ENCODE measurements at regions not wholly inside any gene's neighbourhood (a gene's known extent, or its start where the extent isn't known, plus 50 kb on each side); places are given as distances from the start of the nearest gene placed in this dataset.
A peak's percentile ranks its signal among the peaks of the same experiment; 100 is the strongest.

DNA sequence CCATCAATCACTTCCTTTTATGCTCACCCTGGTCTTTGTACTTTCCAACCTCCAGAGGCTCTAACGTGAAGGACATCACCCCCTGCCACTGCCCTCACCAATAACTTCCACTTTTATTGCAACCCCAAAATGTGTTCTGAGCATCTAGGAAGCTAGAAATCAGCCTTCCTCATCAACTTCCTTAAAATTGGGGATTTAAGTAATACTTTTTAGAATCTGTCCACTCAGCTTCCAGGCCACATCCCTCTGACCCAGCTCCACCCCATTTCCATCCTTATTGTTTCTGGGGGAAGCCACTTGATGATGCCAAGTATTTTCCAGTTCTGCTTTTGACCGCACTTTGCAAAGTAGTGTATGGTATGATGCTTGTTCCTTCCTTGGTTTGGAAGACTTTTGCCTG, 73.5 kb upstream of the XCR1 start:
- Histone ChIP-seq H3K27me3 (replicated peaks in 1 of 2; ENCODE audit: control insufficient read depth in 2 of 2, extremely low read depth in 1 of 2, insufficient read depth in 2 of 2, low read length in 1 of 2) (no peaks in the 10 kb centered on the region), H3K4me3 (ENCODE audit: control insufficient read depth in 1 of 2, extremely low read depth in 1 of 2, low read length in 1 of 2) (no peak overlapping the region), H3K4me1 (ENCODE audit: control insufficient read depth in 1 of 2, extremely low read depth in 1 of 2, insufficient read depth in 2 of 2, low read length in 2 of 2) (peaks cover 16 to 50% of the 10 kb centered on the region in 2 experiments), H3K9me3 (no peaks in the 10 kb centered on the region), H3K36me3 (ENCODE audit: control insufficient read depth in 2 of 2, extremely low read depth in 1 of 2, insufficient read depth in 1 of 2, low read length in 1 of 2) (peaks cover 0 to 3% of the 10 kb centered on the region in 2 donors), H3K27ac (ENCODE audit: low read length) (no peak overlapping the region)
- CTCF ChIA-PET, result interaction anchor here in 1 of 2 donors (2.7 kb wide), 1 partner anchor 268 kb away, joined by 10 read pairs; no protein-coding TSS in a partner anchor
- no peaks in the 10 kb centered on the region for H3K36me3 Mint-ChIP-seq
- H3K9me3 Mint-ChIP-seq, result peaks cover 6 to 9% (median 7%) of the 10 kb centered on the region in 3 donors
- DNase-seq, result peak in 1 of 35 experiments; percentile 23
- no CpG with 5 or more reads among the region's 2 CpGs for WGBS (ENCODE audit: insufficient coverage)
- no peaks in the 10 kb centered on the region for H3K27me3 Mint-ChIP-seq
- no peak overlapping the region for H3K27ac Mint-ChIP-seq
- ATAC-seq (replicated peaks in 1 of 4), result no peak
- H3K4me3 Mint-ChIP-seq, result no peak overlapping the region
- H3K4me1 Mint-ChIP-seq, result peaks cover 39 to 61% (median 44%) of the 10 kb centered on the region in 3 donors
- POLR2A ChIA-PET, result interaction anchor here in 1 of 2 donors (0.6 kb wide), 1 partner anchor 1625 kb away, joined by 7 read pairs; no protein-coding TSS in a partner anchor

DNA sequence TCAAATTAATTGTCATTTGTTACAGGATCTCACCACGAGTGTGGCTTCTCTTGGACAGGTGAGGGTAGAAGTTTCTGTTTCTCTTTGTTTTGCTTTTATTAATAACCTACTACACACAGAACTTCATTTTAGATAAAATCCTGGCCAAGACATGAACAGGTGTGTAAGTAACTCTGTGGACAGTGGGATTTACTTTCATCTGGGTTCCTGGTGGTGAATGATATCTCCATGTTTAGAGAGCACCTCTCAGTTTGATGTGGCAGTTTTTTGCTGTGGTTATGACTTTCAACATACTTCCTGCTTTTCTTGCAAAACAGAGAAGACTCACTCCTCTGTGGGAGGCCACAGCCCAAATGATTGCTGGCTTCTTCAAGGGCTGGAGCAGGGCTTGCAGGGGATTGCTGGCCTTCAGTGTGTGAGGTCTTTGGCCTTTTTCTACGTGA, 71.1 kb upstream of the XCR1 start:
- Mint-ChIP-seq H3K4me3 (peak overlapping the region; percentile 7 to 69 (median 46)), H3K27ac (peak overlapping the region; percentile 94 to 97), H3K27me3 (peaks cover 0 to 3% of the 10 kb centered on the region in 2 donors), H3K36me3 (no peaks in the 10 kb centered on the region), H3K4me1 (peaks cover 32 to 59% (median 38%) of the 10 kb centered on the region in 3 donors), H3K9me3 (peaks cover 6 to 9% (median 7%) of the 10 kb centered on the region in 3 donors)
- H3K4me1 ChIP-seq (ENCODE audit: control insufficient read depth in 1 of 2, extremely low read depth in 1 of 2, insufficient read depth in 2 of 2, low read length in 2 of 2), result peaks cover 16 to 36% of the 10 kb centered on the region in 2 experiments
- POLR2A ChIA-PET, result interaction anchor here in 1 of 2 donors (0.7 kb wide), 1 partner anchor 454 kb away, joined by 4 read pairs; no protein-coding TSS in a partner anchor
- WGBS (ENCODE audit: insufficient coverage), result no CpG with 5 or more reads among the region's 2 CpGs
- peak overlapping the region; percentile 90 for H3K27ac ChIP-seq (ENCODE audit: low read length)
- H3K4me3 ChIP-seq (ENCODE audit: control insufficient read depth in 1 of 2, extremely low read depth in 1 of 2, low read length in 1 of 2), result no peak overlapping the region
- ATAC-seq (replicated peaks in 1 of 4) (peak; percentile 88 to 94 (median 93)), DNase-seq (peak in 16 of 35 experiments; percentile 11 to 58 (median 30))
- no peaks in the 10 kb centered on the region for H3K9me3 ChIP-seq
- H3K27me3 ChIP-seq (replicated peaks in 1 of 2; ENCODE audit: control insufficient read depth in 2 of 2, extremely low read depth in 1 of 2, insufficient read depth in 2 of 2, low read length in 1 of 2), result no peaks in the 10 kb centered on the region
- H3K36me3 ChIP-seq (ENCODE audit: control insufficient read depth in 2 of 2, extremely low read depth in 1 of 2, insufficient read depth in 1 of 2, low read length in 1 of 2), result no peaks in the 10 kb centered on the region
- CTCF ChIA-PET, result interaction anchor here (0.6 to 2.7 kb wide), 4 partner anchors 19 to 271 kb away, joined by 3 to 10 read pairs (median 5); no protein-coding TSS in a partner anchor

DNA sequence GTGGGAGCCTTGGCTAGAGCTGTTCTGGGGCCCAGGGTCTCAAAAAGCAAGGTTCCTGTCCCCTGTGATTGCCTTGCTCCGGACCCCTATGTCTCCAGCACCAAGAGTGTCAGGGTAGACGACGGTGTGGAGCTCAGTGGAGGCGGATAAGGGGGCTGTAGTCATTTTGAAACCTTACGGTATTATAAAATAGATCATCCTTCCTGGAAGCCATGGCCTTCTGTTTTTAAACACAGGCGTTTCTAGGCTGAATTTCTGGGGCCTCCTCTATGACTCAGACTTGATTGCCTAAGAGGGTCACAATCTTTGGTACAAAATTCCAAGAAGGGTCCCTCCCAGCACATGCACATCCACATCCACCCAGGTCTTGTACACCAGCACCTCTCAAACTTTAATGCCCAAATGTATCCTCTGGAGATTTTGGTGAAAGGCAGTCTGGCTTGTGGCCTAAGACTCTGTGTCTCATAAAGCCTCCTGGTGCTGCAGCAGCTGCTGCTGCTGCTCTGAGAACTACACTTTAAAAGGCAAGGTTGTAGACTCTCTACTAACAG, 70.5 kb upstream of the XCR1 start:
- WGBS (ENCODE audit: insufficient coverage), result 13% methylated on average over 2 of the region's 6 CpGs
- Mint-ChIP-seq H3K27ac (peak overlapping the region; percentile 94 to 97), H3K4me3 (peak overlapping the region; percentile 7 to 69 (median 46)), H3K9me3 (peaks cover 6 to 9% (median 7%) of the 10 kb centered on the region in 3 donors), H3K4me1 (peaks cover 32 to 65% (median 40%) of the 10 kb centered on the region in 3 donors), H3K36me3 (no peaks in the 10 kb centered on the region), H3K27me3 (peaks cover 0 to 5% of the 10 kb centered on the region in 2 donors)
- Histone ChIP-seq H3K36me3 (ENCODE audit: control insufficient read depth in 2 of 2, extremely low read depth in 1 of 2, insufficient read depth in 1 of 2, low read length in 1 of 2) (no peaks in the 10 kb centered on the region), H3K27ac (ENCODE audit: low read length) (peak overlapping the region; percentile 90), H3K27me3 (replicated peaks in 1 of 2; ENCODE audit: control insufficient read depth in 2 of 2, extremely low read depth in 1 of 2, insufficient read depth in 2 of 2, low read length in 1 of 2) (no peaks in the 10 kb centered on the region), H3K4me1 (ENCODE audit: control insufficient read depth in 1 of 2, extremely low read depth in 1 of 2, insufficient read depth in 2 of 2, low read length in 2 of 2) (peaks cover 16 to 35% of the 10 kb centered on the region in 2 experiments), H3K4me3 (ENCODE audit: control insufficient read depth in 1 of 2, extremely low read depth in 1 of 2, low read length in 1 of 2) (no peak overlapping the region), H3K9me3 (no peaks in the 10 kb centered on the region)
- DNase-seq, result peak in 4 of 35 experiments; percentile 13 to 27 (median 17)
- ChIA-PET POLR2A (no interaction called here), CTCF (interaction anchor here (0.5 to 1.3 kb wide), 2 partner anchors 15 to 19 kb away, joined by 3 read pairs; no protein-coding TSS in a partner anchor)
- ATAC-seq (replicated peaks in 1 of 4), result peak; percentile 52 to 68 (median 62)

DNA sequence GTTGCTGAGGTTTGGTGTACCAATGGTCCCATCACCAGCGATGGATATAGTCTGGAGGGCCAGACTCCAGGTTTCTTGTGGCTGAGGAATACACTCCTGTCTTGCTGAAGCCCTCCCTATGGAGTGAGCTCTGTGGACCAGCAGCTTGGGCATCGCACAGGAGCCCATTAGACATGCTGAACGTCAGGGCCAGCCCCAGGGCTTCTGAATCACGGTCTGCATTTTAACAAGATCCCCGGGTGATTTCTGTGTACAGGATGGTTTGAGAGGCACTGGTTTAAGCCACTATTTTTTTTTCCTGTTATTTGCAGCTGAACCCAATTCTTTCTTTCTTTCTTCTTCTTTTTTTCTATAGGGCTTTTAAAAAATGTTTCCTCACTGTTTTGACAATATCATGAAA, 69.5 kb upstream of the XCR1 start:
- ATAC-seq (replicated peaks in 1 of 4) (no peak), DNase-seq (no peak)
- ChIA-PET POLR2A (interaction anchor here in 1 of 2 donors (0.6 kb wide), 1 partner anchor 377 kb away, joined by 3 read pairs; no protein-coding TSS in a partner anchor), CTCF (interaction anchor here in 1 of 2 donors (1.3 kb wide), 1 partner anchor 18 kb away, joined by 3 read pairs; no protein-coding TSS in a partner anchor)
- Histone ChIP-seq H3K27me3 (replicated peaks in 1 of 2; ENCODE audit: control insufficient read depth in 2 of 2, extremely low read depth in 1 of 2, insufficient read depth in 2 of 2, low read length in 1 of 2) (no peaks in the 10 kb centered on the region), H3K4me3 (ENCODE audit: control insufficient read depth in 1 of 2, extremely low read depth in 1 of 2, low read length in 1 of 2) (no peak overlapping the region), H3K9me3 (no peaks in the 10 kb centered on the region), H3K36me3 (ENCODE audit: control insufficient read depth in 2 of 2, extremely low read depth in 1 of 2, insufficient read depth in 1 of 2, low read length in 1 of 2) (no peaks in the 10 kb centered on the region), H3K27ac (ENCODE audit: low read length) (peak overlapping the region; percentile 90), H3K4me1 (ENCODE audit: control insufficient read depth in 1 of 2, extremely low read depth in 1 of 2, insufficient read depth in 2 of 2, low read length in 2 of 2) (peaks cover 16 to 37% of the 10 kb centered on the region in 2 experiments)
- 100% methylated on average over 1 of the region's 5 CpGs for WGBS (ENCODE audit: insufficient coverage)
- H3K36me3 Mint-ChIP-seq, result no peaks in the 10 kb centered on the region
- H3K27me3 Mint-ChIP-seq, result peaks cover 0 to 5% of the 10 kb centered on the region in 2 donors
- peak overlapping the region; percentile 94 to 97 for H3K27ac Mint-ChIP-seq
- H3K4me3 Mint-ChIP-seq, result peak overlapping the region in 1 of 3 donors; percentile 8
- H3K4me1 Mint-ChIP-seq, result peaks cover 32 to 67% (median 40%) of the 10 kb centered on the region in 3 donors
- H3K9me3 Mint-ChIP-seq, result peaks cover 0 to 2% (median under 1%) of the 10 kb centered on the region in 3 donors

DNA sequence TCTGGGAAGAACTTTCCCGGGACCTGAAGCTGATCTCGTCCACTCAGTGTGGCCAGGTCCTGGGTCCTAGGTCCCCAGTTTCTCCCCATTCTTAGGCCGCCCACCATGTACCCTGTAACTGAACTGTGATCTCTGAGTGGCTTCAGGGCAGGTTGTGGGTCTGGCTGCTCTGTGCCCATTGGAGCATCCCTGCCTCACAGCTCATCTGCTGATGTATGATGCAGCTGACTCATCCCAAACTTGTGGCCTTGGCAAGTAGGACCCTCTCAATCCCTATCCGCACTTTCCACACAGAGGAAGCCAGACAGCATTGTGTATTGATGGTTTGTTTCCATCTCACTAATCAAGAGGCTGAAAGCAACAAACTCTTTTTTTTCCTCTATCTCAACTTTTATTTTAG, 69.1 kb upstream of the XCR1 start:
- Histone ChIP-seq H3K4me1 (ENCODE audit: control insufficient read depth in 1 of 2, extremely low read depth in 1 of 2, insufficient read depth in 2 of 2, low read length in 2 of 2) (peaks cover 16 to 37% of the 10 kb centered on the region in 2 experiments), H3K4me3 (ENCODE audit: control insufficient read depth in 1 of 2, extremely low read depth in 1 of 2, low read length in 1 of 2) (no peak overlapping the region), H3K27ac (ENCODE audit: low read length) (no peak overlapping the region), H3K36me3 (ENCODE audit: control insufficient read depth in 2 of 2, extremely low read depth in 1 of 2, insufficient read depth in 1 of 2, low read length in 1 of 2) (no peaks in the 10 kb centered on the region), H3K9me3 (no peaks in the 10 kb centered on the region), H3K27me3 (replicated peaks in 1 of 2; ENCODE audit: control insufficient read depth in 2 of 2, extremely low read depth in 1 of 2, insufficient read depth in 2 of 2, low read length in 1 of 2) (no peaks in the 10 kb centered on the region)
- WGBS (ENCODE audit: insufficient coverage), result 96% methylated on average over 3 of the region's 4 CpGs
- peak overlapping the region; percentile 10 to 97 for H3K27ac Mint-ChIP-seq
- no peaks in the 10 kb centered on the region for H3K36me3 Mint-ChIP-seq
- CTCF ChIA-PET, result no interaction called here
- peaks cover 0 to 5% of the 10 kb centered on the region in 2 donors for H3K27me3 Mint-ChIP-seq
- H3K9me3 Mint-ChIP-seq, result no peaks in the 10 kb centered on the region
- peaks cover 31 to 67% (median 40%) of the 10 kb centered on the region in 3 donors for H3K4me1 Mint-ChIP-seq
- POLR2A ChIA-PET, result no interaction called here
- ATAC-seq (replicated peaks in 1 of 4), result no peak
- H3K4me3 Mint-ChIP-seq, result peak overlapping the region in 1 of 3 donors; percentile 8
- DNase-seq, result no peak

DNA sequence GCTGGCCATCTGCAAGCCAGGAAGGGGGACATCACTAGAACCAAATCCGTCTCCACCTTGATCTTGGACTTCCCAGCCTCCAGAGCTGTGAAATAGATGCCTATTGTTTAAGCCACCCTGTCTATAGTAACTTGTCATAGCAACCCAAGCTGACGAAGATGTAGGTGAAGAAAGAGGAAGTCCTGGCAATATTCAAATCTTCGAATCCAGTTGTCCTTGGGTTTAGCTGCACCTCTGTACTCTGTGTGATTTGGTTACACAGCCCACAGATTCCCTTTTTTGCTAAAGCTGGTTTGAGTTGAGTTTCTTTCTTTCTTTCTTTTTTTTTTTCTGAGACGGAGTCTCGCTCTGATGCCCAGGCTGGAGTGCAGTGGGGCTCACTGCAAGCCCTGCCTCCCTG, 68.0 kb upstream of the XCR1 start:
- Mint-ChIP-seq H3K4me3 (no peak overlapping the region), H3K27me3 (peaks cover 0 to 5% of the 10 kb centered on the region in 2 donors), H3K4me1 (peaks cover 29 to 63% (median 41%) of the 10 kb centered on the region in 3 donors), H3K9me3 (no peaks in the 10 kb centered on the region), H3K27ac (no peak overlapping the region), H3K36me3 (no peaks in the 10 kb centered on the region)
- CTCF ChIA-PET, result no interaction called here
- POLR2A ChIA-PET, result no interaction called here
- Histone ChIP-seq H3K36me3 (ENCODE audit: control insufficient read depth in 2 of 2, extremely low read depth in 1 of 2, insufficient read depth in 1 of 2, low read length in 1 of 2) (no peaks in the 10 kb centered on the region), H3K27me3 (replicated peaks in 1 of 2; ENCODE audit: control insufficient read depth in 2 of 2, extremely low read depth in 1 of 2, insufficient read depth in 2 of 2, low read length in 1 of 2) (no peaks in the 10 kb centered on the region), H3K27ac (ENCODE audit: low read length) (no peak overlapping the region), H3K4me1 (ENCODE audit: control insufficient read depth in 1 of 2, extremely low read depth in 1 of 2, insufficient read depth in 2 of 2, low read length in 2 of 2) (peaks cover 16 to 39% of the 10 kb centered on the region in 2 experiments), H3K9me3 (no peaks in the 10 kb centered on the region), H3K4me3 (ENCODE audit: control insufficient read depth in 1 of 2, extremely low read depth in 1 of 2, low read length in 1 of 2) (no peak overlapping the region)
- WGBS (ENCODE audit: insufficient coverage), result no CpG with 5 or more reads among the region's 5 CpGs
- DNase-seq (peak in 1 of 35 experiments; percentile 22), ATAC-seq (replicated peaks in 1 of 4) (no peak)
